Uterus (tissue), 3 donors: ENCODE measurements at regions not wholly inside any gene's neighbourhood (a gene's known extent, or its start where the extent isn't known, plus 50 kb on each side); places are given as distances from the start of the nearest gene placed in this dataset.

Source experiments
- DNase-seq, 2 donors: peaks; one replicate each; pipeline ENCODE4 v3.0.0-alpha.2; 2019 to 2020
- H3K27ac ChIP-seq, 2 donors: fragments of 200-600 bp; sonication (generic); 1 replicate in 1 of 2; 2 replicates in 1 of 2; pipeline ENCODE4 v1.5.1; 2016 to 2018
- H3K27me3 ChIP-seq, 2 donors: fragments of 200-600 bp; sonication (generic); one replicate each; pipeline ENCODE4 v1.5.1; 2018 to 2019; ENCODE audit warnings: control low read depth in 1 of 2
- H3K36me3 ChIP-seq, 2 donors: fragments of 200-600 bp; sonication (generic); one replicate each; pipeline ENCODE4 v1.5.1; 2019; ENCODE audit warnings: control low read depth in 1 of 2
- H3K4me1 ChIP-seq, 2 donors: fragments of 200-600 bp; sonication (generic); one replicate each; pipeline ENCODE4 v1.5.1; 2018 to 2019; ENCODE audit warnings: control low read depth in 1 of 2
- H3K4me3 ChIP-seq, 2 donors: fragments of 200-600 bp; sonication (generic); 1 replicate in 1 of 2; 2 replicates in 1 of 2; pipeline ENCODE4 v1.5.1; 2018 to 2019; ENCODE audit warnings: mild to moderate bottlenecking in 1 of 2
- H3K9me3 ChIP-seq, 2 donors: fragments of 200-600 bp; sonication (generic); one replicate each; pipeline ENCODE4 v1.5.1; 2019; ENCODE audit warnings: control low read depth in 1 of 2
- CTCF ChIP-seq, 4 experiments: fragments of 200-600 bp in 2 of 4; fragments of 450-650 bp in 2 of 4; sonication (generic) in 2 of 4; IDR thresholded peaks; one replicate each; pipeline ENCODE4 v1.5.1; 2016 to 2019; ENCODE audit warnings: antibody characterized with exemption in 4 of 4, mild to moderate bottlenecking in 2 of 4, moderate library complexity in 1 of 4
- POLR2A ChIP-seq, 2 donors: fragments of 450-650 bp; IDR thresholded peaks; one replicate each; pipeline ENCODE4 v1.6.1; 2016; ENCODE audit warnings: antibody characterized with exemption in 2 of 2, mild to moderate bottlenecking in 1 of 2, moderate library complexity in 1 of 2
- intact Hi-C: fragments of 100-400 bp; cut with DNase I; formaldehyde crosslinking; loops from one replicate; pipeline ENCODE4 v1.15.1; 2023; ENCODE audit warnings: low total_unique reads
- donor health status: DM: yes; HTN: yes; CAD: no.

GRCh38 chr1:187074445-187075048, 245.8 kb downstream of the PLA2G4A start:
- no peaks in the 10 kb centered on the region for H3K4me1 ChIP-seq
- H3K27me3 ChIP-seq, result no peaks in the 10 kb centered on the region
- H3K27ac ChIP-seq, result no peak overlapping the region
- H3K9me3 ChIP-seq, result no peaks in the 10 kb centered on the region
- no peak for DNase-seq
- no peak for TF ChIP-seq POLR2A (IDR thresholded peaks at IDR 0.05)
- no peak for TF ChIP-seq CTCF (IDR thresholded peaks at IDR 0.05)
- no peaks in the 10 kb centered on the region for H3K36me3 ChIP-seq
- H3K4me3 ChIP-seq, result no peak overlapping the region
- intact Hi-C loops, result no loop called here

- no peaks in the 10 kb centered on the region for H3K4me1 ChIP-seq
- DNase-seq, result no peak
- no peak overlapping the region for H3K27ac ChIP-seq
- TF ChIP-seq CTCF (IDR thresholded peaks at IDR 0.05) (no peak), POLR2A (IDR thresholded peaks at IDR 0.05) (no peak)
- H3K36me3 ChIP-seq, result no peaks in the 10 kb centered on the region
- H3K4me3 ChIP-seq, result no peak overlapping the region
- H3K9me3 ChIP-seq, result no peaks in the 10 kb centered on the region
- no peaks in the 10 kb centered on the region for H3K27me3 ChIP-seq
- intact Hi-C loops, result no loop called here
These were observed 248.2 kb downstream of the PLA2G4A start for GRCh38 chr1:187076922-187077321.

- intact Hi-C loops, result no loop called here
- Histone ChIP-seq H3K36me3 (no peaks in the 10 kb centered on the region), H3K27ac (no peak overlapping the region), H3K27me3 (no peaks in the 10 kb centered on the region), H3K4me3 (no peak overlapping the region), H3K4me1 (no peaks in the 10 kb centered on the region), H3K9me3 (no peaks in the 10 kb centered on the region)
- DNase-seq, result no peak
- no peak for TF ChIP-seq CTCF (IDR thresholded peaks at IDR 0.05)
These were observed 249.6 kb downstream of the PLA2G4A start for GRCh38 chr1:187078321-187078720.

GRCh38 chr1:187078916-187079315, 250.2 kb downstream of the PLA2G4A start:
- Histone ChIP-seq H3K27me3 (no peaks in the 10 kb centered on the region), H3K9me3 (no peaks in the 10 kb centered on the region), H3K27ac (no peak overlapping the region), H3K36me3 (no peaks in the 10 kb centered on the region), H3K4me1 (no peaks in the 10 kb centered on the region), H3K4me3 (no peak overlapping the region)
- intact Hi-C loops, result no loop called here
- TF ChIP-seq CTCF (IDR thresholded peaks at IDR 0.05) (no peak), POLR2A (IDR thresholded peaks at IDR 0.05) (no peak)
- DNase-seq, result no peak

GRCh38 chr1:187079330-187079729, 250.6 kb downstream of the PLA2G4A start:
- TF ChIP-seq CTCF (IDR thresholded peaks at IDR 0.05) (no peak), POLR2A (IDR thresholded peaks at IDR 0.05) (no peak)
- Histone ChIP-seq H3K27me3 (no peaks in the 10 kb centered on the region), H3K36me3 (no peaks in the 10 kb centered on the region), H3K4me1 (no peaks in the 10 kb centered on the region), H3K27ac (no peak overlapping the region), H3K9me3 (no peaks in the 10 kb centered on the region), H3K4me3 (no peak overlapping the region)
- intact Hi-C loops, result no loop called here
- DNase-seq, result no peak
